Breast epithelium (tissue), 3 donors: ENCODE measurements at regions not wholly inside any gene's neighbourhood (a gene's known extent, or its start where the extent isn't known, plus 50 kb on each side); places are given as distances from the start of the nearest gene placed in this dataset.
"Not testable (repeated sequence)": the region's sequence is repeated elsewhere in the genome, so short reads cannot be mapped to it uniquely, and the experiment has no call there.

Experiments
- CTCF ChIP-seq, 3 donors: fragments of 450-650 bp; IDR thresholded peaks; one replicate each; pipeline ENCODE4 v1.5.1; 2016 to 2017; ENCODE audit warnings: antibody characterized with exemption in 3 of 3, mild to moderate bottlenecking in 3 of 3, moderate library complexity in 3 of 3
- POLR2A ChIP-seq: fragments of 450-650 bp; IDR thresholded peaks from one replicate; pipeline ENCODE4 v1.6.1; 2016; ENCODE audit warnings: antibody characterized with exemption, mild to moderate bottlenecking, moderate library complexity
- POLR2AphosphoS5 ChIP-seq, 3 donors: sonication (generic); formaldehyde crosslinking; IDR thresholded peaks; one replicate each; pipeline ENCODE4 v1.6.1; 2017; ENCODE audit warnings: antibody characterized with exemption in 3 of 3

- not testable (repeated sequence) for TF ChIP-seq CTCF (IDR thresholded peaks at IDR 0.05); POLR2AphosphoS5 (IDR thresholded peaks at IDR 0.05); POLR2A
These were observed 781.7 kb upstream of the SLIT2 start for GRCh38 chr4:19470001-19470400.
